Smooth muscle cell (in vitro differentiated cells): ENCODE measurements at regions not wholly inside any gene's neighbourhood (a gene's known extent, or its start where the extent isn't known, plus 50 kb on each side); places are given as distances from the start of the nearest gene placed in this dataset.
"Not testable (repeated sequence)": the region's sequence is repeated elsewhere in the genome, so short reads cannot be mapped to it uniquely, and the experiment has no call there.

Source experiments
- DNase-seq: peaks from one replicate; lab custom pipeline; 2025; ENCODE audit not compliant: unreplicated experiment; lab: John Stamatoyannopoulos, UW
- H2AFZ ChIP-seq: fragments of 200-600 bp; sonication (generic); 2 replicates; pipeline ENCODE4 v1.6.0; 2016; ENCODE audit warnings: antibody characterized with exemption, low read depth, mild to moderate bottlenecking
- H3F3A ChIP-seq: fragments of 200-600 bp; sonication (generic); 2 replicates; pipeline ENCODE4 v1.6.0; 2017; ENCODE audit warnings: antibody characterized with exemption, low read depth
- H3K27ac ChIP-seq: fragments of 200-600 bp; sonication (generic); 2 replicates; pipeline ENCODE4 v1.5.1; 2016; ENCODE audit warnings: low read depth, mild to moderate bottlenecking
- H3K27me3 ChIP-seq: fragments of 200-600 bp; sonication (generic); 2 replicates; pipeline ENCODE4 v1.6.1; 2016; ENCODE audit warnings: low read depth, mild to moderate bottlenecking
- H3K36me3 ChIP-seq: fragments of 200-600 bp; sonication (generic); 2 replicates; pipeline ENCODE4 v1.5.1; 2016; ENCODE audit warnings: low read depth
- H3K4me1 ChIP-seq: fragments of 200-600 bp; sonication (generic); 2 replicates; pipeline ENCODE4 v1.5.1; 2016; ENCODE audit warnings: low read depth
- H3K4me2 ChIP-seq: fragments of 200-600 bp; sonication (generic); 2 replicates; pipeline ENCODE4 v1.6.0; 2016; ENCODE audit warnings: mild to moderate bottlenecking
- H3K4me3 ChIP-seq: fragments of 200-600 bp; sonication (generic); 2 replicates; pipeline ENCODE4 v1.5.1; 2016; ENCODE audit warnings: mild to moderate bottlenecking
- H3K79me2 ChIP-seq: fragments of 200-600 bp; sonication (generic); 2 replicates; pipeline ENCODE4 v1.6.0; 2016; ENCODE audit warnings: low read depth, mild to moderate bottlenecking
- H3K9ac ChIP-seq: fragments of 200-600 bp; sonication (generic); 2 replicates; pipeline ENCODE4 v1.6.0; 2016; ENCODE audit warnings: low read depth
- H3K9me3 ChIP-seq: fragments of 200-600 bp; sonication (generic); replicated peaks from 2 replicates; pipeline ENCODE4 v1.5.1; 2016; ENCODE audit warnings: low read depth
- H4K20me1 ChIP-seq: fragments of 200-600 bp; sonication (generic); 2 replicates; pipeline ENCODE4 v1.6.0; 2016; ENCODE audit warnings: low read depth
- CTCF ChIP-seq: fragments of 200-600 bp; sonication (generic); IDR thresholded peaks from 2 replicates; pipeline ENCODE4 v1.5.1; 2017; ENCODE audit warnings: borderline replicate concordance, mild to moderate bottlenecking, antibody characterized with exemption; ENCODE audit not compliant: insufficient read depth, poor library complexity, severe bottlenecking
- WGBS: methylation state at CpG from one replicate; pipeline ENCODE4 v1.1.7; 2016; ENCODE audit warnings: low lambda C conversion rate; 5-methylcytosine and 5-hydroxymethylcytosine counted together

GRCh38 chr2:234699456-234699855, 202.6 kb upstream of the ARL4C start:
- H3K27ac ChIP-seq: no peak overlapping the region
- 91% methylated on average over 4 of the region's 4 CpGs for WGBS

DNA sequence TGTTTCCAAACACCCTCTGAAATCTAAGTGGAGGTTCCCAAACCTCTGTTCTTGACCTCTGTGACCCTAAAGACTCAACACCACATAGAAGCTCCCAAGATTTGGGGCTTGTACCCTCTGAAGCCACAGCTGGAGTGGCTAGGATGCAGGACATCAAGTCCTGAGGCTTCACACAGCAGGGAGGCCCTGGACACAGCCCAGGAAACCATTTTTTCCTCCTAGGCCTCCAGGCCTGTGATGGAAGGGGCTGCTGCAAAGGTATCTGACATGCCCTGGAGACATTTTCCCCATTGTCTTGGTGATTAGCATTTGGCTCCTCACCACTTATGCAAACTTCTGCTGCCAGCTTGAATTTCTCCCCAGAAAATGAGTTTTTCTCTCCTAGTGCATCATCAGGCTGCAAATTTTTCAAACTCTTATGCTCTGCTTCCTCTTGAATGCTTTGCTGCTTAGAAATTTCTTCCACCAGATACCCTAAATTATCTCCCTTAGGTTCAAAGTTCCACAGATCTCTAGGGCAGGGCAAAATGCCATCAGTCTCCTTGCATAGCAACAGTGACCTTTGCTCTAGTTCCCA, 200.5 kb upstream of the ARL4C start:
- H3K9ac ChIP-seq: not testable (repeated sequence)

More at GRCh38 chr2:234699456-234699855, 202.6 kb upstream of the ARL4C start:
- Histone ChIP-seq H3F3A (no peaks in the 10 kb centered on the region), H3K4me1 (no peaks in the 10 kb centered on the region), H3K9me3 (no peaks in the 10 kb centered on the region), H3K4me3 (no peak overlapping the region), H3K79me2 (no peaks in the 10 kb centered on the region), H2AFZ (no peak overlapping the region), H3K4me2 (no peak overlapping the region), H3K9ac (no peak overlapping the region), H4K20me1 (no peaks in the 10 kb centered on the region), H3K36me3 (no peaks in the 10 kb centered on the region), H3K27me3 (no peaks in the 10 kb centered on the region)
- DNase-seq: no peak
- no peak for TF ChIP-seq CTCF

DNA sequence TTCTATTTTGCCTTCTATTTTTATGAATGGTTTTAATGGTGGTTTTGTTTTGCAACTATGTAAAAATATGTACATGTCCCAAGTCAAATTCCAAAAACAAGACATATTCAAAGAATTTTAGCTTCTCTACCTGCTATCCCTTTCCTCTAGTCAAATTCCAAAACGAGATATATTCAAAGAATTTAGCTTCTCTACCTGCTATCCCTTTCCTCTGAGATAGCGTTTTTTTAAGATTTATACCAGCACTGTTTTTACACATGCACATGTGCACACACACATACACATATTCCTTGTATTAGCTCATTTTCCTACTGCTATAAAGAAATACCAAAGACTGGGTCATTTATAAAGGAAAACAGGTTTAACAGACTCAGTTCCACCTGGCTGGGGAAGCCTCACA, 199.1 kb upstream of the ARL4C start:
- WGBS: 84% methylated on average over 2 of the region's 2 CpGs
- Histone ChIP-seq H3K4me2 (no peak overlapping the region), H3K27ac (no peak overlapping the region), H4K20me1 (no peaks in the 10 kb centered on the region), H3K79me2 (no peaks in the 10 kb centered on the region), H3K9me3 (no peaks in the 10 kb centered on the region), H2AFZ (no peak overlapping the region), H3K36me3 (no peaks in the 10 kb centered on the region), H3K4me1 (peaks cover 3% of the 10 kb centered on the region), H3K4me3 (no peak overlapping the region), H3K27me3 (no peaks in the 10 kb centered on the region), H3K9ac (no peak overlapping the region), H3F3A (peaks cover 5% of the 10 kb centered on the region)
- TF ChIP-seq CTCF: no peak
- DNase-seq: no peak

More for the DNA sequence above, 200.5 kb upstream of the ARL4C start:
- not testable (repeated sequence) for H3K36me3 ChIP-seq, H3K27me3 ChIP-seq, H4K20me1 ChIP-seq, H3K27ac ChIP-seq, H3K4me3 ChIP-seq, H2AFZ ChIP-seq, H3K9me3 ChIP-seq, H3K4me2 ChIP-seq, H3K4me1 ChIP-seq, H3K79me2 ChIP-seq, H3F3A ChIP-seq, DNase-seq

DNA sequence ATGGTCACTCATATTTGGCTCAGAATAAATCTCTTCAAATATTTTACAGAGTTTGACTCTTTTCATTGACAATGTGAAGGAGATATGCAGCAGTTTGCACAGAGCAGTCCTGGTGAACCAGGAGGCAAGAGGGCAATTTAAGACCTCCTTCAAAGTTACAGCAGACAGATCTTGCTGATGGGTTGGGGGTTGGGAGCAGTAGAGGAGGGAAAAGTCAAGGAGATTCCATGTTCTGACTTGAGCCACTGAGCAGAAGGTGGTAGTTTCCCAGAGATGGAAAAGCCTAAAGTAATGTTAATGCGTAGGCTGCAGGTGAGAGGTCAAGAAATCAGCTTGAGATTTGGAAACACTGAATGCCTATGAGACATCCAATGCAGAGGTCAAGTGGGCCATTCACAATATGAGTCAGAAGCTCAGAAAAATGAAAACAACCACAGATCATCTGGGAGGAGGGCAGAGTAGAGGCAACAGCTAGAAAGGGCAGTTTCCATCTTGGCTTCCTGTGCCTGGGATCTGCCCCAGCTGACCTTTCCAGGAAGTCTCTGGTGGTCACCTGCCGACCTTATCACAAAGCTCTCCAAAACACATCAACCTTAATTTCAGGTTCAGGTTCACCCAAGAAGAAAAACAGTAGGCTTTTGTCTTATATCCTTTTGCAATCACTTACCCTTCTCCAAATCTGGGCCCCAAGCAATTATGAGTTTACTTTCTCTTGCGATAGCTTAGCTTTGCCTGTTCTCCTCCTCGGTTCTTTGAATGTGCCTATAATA, 197.5 kb upstream of the ARL4C start:
- WGBS: 91% methylated on average over 4 of the region's 4 CpGs
- Histone ChIP-seq H3K4me3 (no peak overlapping the region), H3K36me3 (no peaks in the 10 kb centered on the region), H3K79me2 (no peaks in the 10 kb centered on the region), H3K27me3 (no peaks in the 10 kb centered on the region), H3K27ac (no peak overlapping the region), H2AFZ (no peak overlapping the region), H3K4me1 (peaks cover 12% of the 10 kb centered on the region), H3F3A (peaks cover 5% of the 10 kb centered on the region), H3K4me2 (no peak overlapping the region), H3K9ac (no peak overlapping the region), H4K20me1 (no peaks in the 10 kb centered on the region), H3K9me3 (no peaks in the 10 kb centered on the region)
- no peak for TF ChIP-seq CTCF
- no peak for DNase-seq

DNA sequence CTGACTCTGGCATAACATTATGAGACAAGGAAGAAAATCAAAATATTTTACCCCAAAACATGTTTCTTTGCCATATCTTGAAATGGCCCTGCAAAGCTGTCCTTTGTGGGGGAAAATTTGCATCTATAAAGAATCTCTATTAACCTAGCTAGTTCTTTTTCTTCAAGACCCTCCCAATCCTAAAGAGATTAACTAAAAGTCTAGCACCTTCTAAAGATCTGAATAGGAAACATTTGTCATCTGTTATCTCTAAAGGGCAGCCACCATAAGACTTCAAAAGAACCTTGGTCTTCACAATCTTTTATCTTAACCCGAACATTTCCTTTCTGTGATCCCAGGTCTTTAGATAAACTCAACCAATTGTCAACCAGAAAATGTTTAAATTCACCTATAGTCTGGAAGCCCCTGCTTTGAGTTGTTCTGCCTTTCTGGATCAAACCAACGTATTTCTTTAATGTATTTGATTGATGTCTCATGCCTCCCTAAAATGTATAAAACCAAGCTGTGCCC, 196.9 kb upstream of the ARL4C start:
- WGBS: 50% methylated on average over 2 of the region's 2 CpGs
- not testable (repeated sequence) for H3F3A ChIP-seq, DNase-seq, H3K27me3 ChIP-seq, H3K4me3 ChIP-seq, H3K9ac ChIP-seq, H3K36me3 ChIP-seq, H3K27ac ChIP-seq, H4K20me1 ChIP-seq, H3K79me2 ChIP-seq, H3K9me3 ChIP-seq, H2AFZ ChIP-seq, H3K4me2 ChIP-seq
- H3K4me1 ChIP-seq: peaks cover 12% of the 10 kb centered on the region

DNA sequence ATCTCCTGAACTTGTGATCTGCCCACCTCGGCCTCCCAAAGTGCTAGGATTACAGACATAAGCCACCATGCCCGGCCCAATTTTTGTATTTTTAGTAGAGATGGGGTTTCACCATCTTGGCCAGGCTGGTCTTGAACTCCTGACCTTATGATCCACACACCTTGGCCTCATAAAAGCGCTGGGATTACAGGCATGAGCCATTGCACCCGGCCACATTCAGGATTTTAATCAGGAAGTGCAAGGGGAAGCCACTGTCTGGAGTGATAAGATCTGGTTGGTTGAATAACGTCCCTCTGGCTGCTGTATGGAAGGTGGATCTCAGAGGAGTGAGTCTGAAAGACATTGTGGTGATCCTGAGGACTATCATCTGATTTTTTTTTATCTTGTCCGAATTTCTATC, 196.3 kb upstream of the ARL4C start:
- WGBS: 69% methylated on average over 6 of the region's 6 CpGs
- not testable (repeated sequence) for H4K20me1 ChIP-seq, H3F3A ChIP-seq, H3K9me3 ChIP-seq, H3K36me3 ChIP-seq, H3K4me2 ChIP-seq, H2AFZ ChIP-seq, H3K27me3 ChIP-seq, H3K79me2 ChIP-seq, H3K4me3 ChIP-seq, DNase-seq, H3K27ac ChIP-seq, H3K9ac ChIP-seq
- H3K4me1 ChIP-seq: peaks cover 12% of the 10 kb centered on the region
